Parathyroid adenoma (tissue), 2 donors: ENCODE measurements at regions not wholly inside any gene's neighbourhood (a gene's known extent, or its start where the extent isn't known, plus 50 kb on each side); places are given as distances from the start of the nearest gene placed in this dataset.

Source experiments
- H2AFZ ChIP-seq: fragments of 300-600 bp; sonication (generic); one replicate; pipeline ENCODE4 v1.7.0; 2017; ENCODE audit warnings: antibody characterized with exemption, mild to moderate bottlenecking
- H3K27ac ChIP-seq: fragments of 300-600 bp; sonication (generic); one replicate; pipeline ENCODE4 v1.7.0; 2017
- H3K27me3 ChIP-seq: fragments of 300-600 bp; sonication (generic); one replicate; pipeline ENCODE4 v1.7.0; 2017; ENCODE audit warnings: low read length; ENCODE audit not compliant: control insufficient read depth, insufficient read depth
- H3K36me3 ChIP-seq: fragments of 300-600 bp; sonication (generic); one replicate; pipeline ENCODE4 v1.7.0; 2017; ENCODE audit warnings: low read length; ENCODE audit not compliant: control insufficient read depth, insufficient read depth
- H3K4me1 ChIP-seq: fragments of 300-600 bp; sonication (generic); one replicate; pipeline ENCODE4 v1.7.0; 2017; ENCODE audit warnings: control low read depth
- H3K4me2 ChIP-seq: fragments of 300-600 bp; sonication (generic); one replicate; pipeline ENCODE4 v1.7.0; 2017; ENCODE audit warnings: low read length
- H3K4me3 ChIP-seq: fragments of 300-600 bp; sonication (generic); one replicate; pipeline ENCODE4 v1.7.0; 2017; ENCODE audit warnings: low read depth, low read length
- H3K79me2 ChIP-seq: fragments of 300-600 bp; sonication (generic); one replicate; pipeline ENCODE4 v1.7.0; 2017; ENCODE audit warnings: control low read depth
- H3K9ac ChIP-seq: fragments of 300-600 bp; sonication (generic); one replicate; pipeline ENCODE4 v1.7.0; 2017; ENCODE audit warnings: mild to moderate bottlenecking
- H3K9me3 ChIP-seq: fragments of 300-600 bp; sonication (generic); one replicate; pipeline ENCODE4 v1.7.0; 2017; ENCODE audit warnings: low read length; ENCODE audit not compliant: control insufficient read depth
- TF ChIP-seq, protein P1 (sequence below): fragments of 300-600 bp; sonication (generic); IDR thresholded peaks from one replicate; pipeline ENCODE4 v1.7.0; 2017; ENCODE audit warnings: antibody characterized with exemption, mild to moderate bottlenecking
- donor health status: primary hyperparathyroidism.

- Histone ChIP-seq H3K79me2 (no peaks in the 10 kb centered on the region), H3K4me1 (no peaks in the 10 kb centered on the region)
- TF ChIP-seq, protein P1, sequence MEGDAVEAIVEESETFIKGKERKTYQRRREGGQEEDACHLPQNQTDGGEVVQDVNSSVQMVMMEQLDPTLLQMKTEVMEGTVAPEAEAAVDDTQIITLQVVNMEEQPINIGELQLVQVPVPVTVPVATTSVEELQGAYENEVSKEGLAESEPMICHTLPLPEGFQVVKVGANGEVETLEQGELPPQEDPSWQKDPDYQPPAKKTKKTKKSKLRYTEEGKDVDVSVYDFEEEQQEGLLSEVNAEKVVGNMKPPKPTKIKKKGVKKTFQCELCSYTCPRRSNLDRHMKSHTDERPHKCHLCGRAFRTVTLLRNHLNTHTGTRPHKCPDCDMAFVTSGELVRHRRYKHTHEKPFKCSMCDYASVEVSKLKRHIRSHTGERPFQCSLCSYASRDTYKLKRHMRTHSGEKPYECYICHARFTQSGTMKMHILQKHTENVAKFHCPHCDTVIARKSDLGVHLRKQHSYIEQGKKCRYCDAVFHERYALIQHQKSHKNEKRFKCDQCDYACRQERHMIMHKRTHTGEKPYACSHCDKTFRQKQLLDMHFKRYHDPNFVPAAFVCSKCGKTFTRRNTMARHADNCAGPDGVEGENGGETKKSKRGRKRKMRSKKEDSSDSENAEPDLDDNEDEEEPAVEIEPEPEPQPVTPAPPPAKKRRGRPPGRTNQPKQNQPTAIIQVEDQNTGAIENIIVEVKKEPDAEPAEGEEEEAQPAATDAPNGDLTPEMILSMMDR, result no peak
Measured at GRCh38 chr5:5951953-5952352, 426.4 kb downstream of the MED10 start.

DNA sequence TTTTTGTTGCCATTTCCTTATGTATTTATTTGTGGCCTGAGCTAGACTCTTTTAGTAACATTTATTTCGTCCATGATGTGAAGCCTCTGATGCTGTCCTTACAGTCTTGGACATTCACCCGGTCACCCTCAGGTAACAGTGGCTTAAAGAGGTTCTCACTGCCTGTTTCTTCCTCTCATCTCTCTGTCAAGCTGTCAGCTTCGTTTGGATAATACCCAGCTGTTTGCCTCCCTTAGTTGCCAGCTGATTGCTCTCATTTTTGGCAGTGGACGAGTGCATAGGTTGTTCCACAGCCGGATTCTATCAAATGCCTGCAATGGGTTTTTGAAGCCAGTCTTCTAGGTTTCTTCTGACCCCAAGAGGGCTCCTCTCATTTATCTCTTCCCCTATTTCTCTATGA, 427.7 kb downstream of the MED10 start:
- H3K9me3 ChIP-seq, result no peaks in the 10 kb centered on the region
- no peak overlapping the region for H3K4me3 ChIP-seq
- TF ChIP-seq, protein P1, result no peak
- no peak overlapping the region for H3K27ac ChIP-seq
- no peak overlapping the region for H3K9ac ChIP-seq
- H3K4me1 ChIP-seq, result no peaks in the 10 kb centered on the region
- H3K79me2 ChIP-seq, result no peaks in the 10 kb centered on the region
- no peak overlapping the region for H2AFZ ChIP-seq
- no peaks in the 10 kb centered on the region for H3K36me3 ChIP-seq
- H3K27me3 ChIP-seq, result no peaks in the 10 kb centered on the region
- H3K4me2 ChIP-seq, result no peak overlapping the region

More at GRCh38 chr5:5951953-5952352, 426.4 kb downstream of the MED10 start:
- no peak overlapping the region for H3K4me3 ChIP-seq
- no peak overlapping the region for H2AFZ ChIP-seq
- H3K27ac ChIP-seq, result no peak overlapping the region
- H3K36me3 ChIP-seq, result no peaks in the 10 kb centered on the region
- H3K27me3 ChIP-seq, result no peaks in the 10 kb centered on the region
- no peaks in the 10 kb centered on the region for H3K9me3 ChIP-seq
- no peak overlapping the region for H3K4me2 ChIP-seq
- H3K9ac ChIP-seq, result no peak overlapping the region

DNA sequence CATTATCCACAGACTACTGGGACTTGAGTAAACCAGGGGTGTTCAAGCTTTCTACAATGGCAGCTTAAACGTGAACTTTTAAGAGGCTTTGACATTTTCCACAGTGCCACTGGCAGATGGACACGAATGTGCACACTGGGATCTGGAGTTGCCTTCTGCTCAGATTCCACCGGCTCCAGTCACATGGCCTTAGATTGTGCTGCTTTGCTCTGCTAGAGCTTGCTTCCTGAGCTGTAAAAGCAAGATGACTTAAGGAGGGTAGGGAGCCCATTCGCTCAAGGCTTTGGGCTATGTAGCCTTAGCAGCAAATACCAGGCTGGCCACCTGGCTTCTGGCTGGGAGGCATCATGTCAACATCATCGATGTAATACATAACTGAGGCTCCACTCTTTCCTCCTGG, 436.9 kb downstream of the MED10 start:
- Histone ChIP-seq H3K4me3 (no peak overlapping the region), H3K9me3 (no peaks in the 10 kb centered on the region), H3K79me2 (no peaks in the 10 kb centered on the region), H3K9ac (no peak overlapping the region), H3K27me3 (no peaks in the 10 kb centered on the region), H3K4me1 (no peaks in the 10 kb centered on the region), H3K27ac (no peak overlapping the region), H3K36me3 (no peaks in the 10 kb centered on the region), H2AFZ (no peak overlapping the region), H3K4me2 (no peak overlapping the region)
- TF ChIP-seq, protein P1, result no peak

GRCh38 chr5:5939759-5940370, 438.5 kb downstream of the MED10 start:
- H3K36me3 ChIP-seq, result no peaks in the 10 kb centered on the region
- no peaks in the 10 kb centered on the region for H3K9me3 ChIP-seq
- H3K4me1 ChIP-seq, result no peaks in the 10 kb centered on the region
- no peaks in the 10 kb centered on the region for H3K27me3 ChIP-seq
- no peaks in the 10 kb centered on the region for H3K79me2 ChIP-seq
- H2AFZ ChIP-seq, result no peak overlapping the region
- H3K27ac ChIP-seq, result no peak overlapping the region
- no peak overlapping the region for H3K9ac ChIP-seq
- H3K4me2 ChIP-seq, result no peak overlapping the region
- no peak overlapping the region for H3K4me3 ChIP-seq
- TF ChIP-seq, protein P1, result no peak

DNA sequence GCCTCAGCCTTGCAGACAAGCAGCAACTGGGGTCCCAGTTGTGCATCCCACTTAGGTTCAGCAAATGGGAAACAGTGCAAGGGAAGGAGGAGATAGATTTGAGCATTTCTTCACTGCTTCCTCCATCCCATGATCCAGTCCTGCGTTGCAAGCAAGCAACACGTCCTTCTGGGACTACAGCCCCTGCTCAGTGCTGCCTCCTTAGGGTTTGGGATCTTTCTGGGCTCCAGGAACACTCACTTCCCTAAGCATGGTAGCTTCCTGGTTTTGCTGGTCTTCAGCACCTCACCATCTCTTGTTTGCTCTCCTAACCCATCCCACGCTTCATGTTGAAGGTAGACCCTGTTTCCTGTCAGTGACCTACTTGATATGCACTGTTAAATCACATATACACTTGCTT, 444.7 kb downstream of the MED10 start:
- Histone ChIP-seq H3K4me1 (no peaks in the 10 kb centered on the region), H3K9me3 (no peaks in the 10 kb centered on the region), H3K27ac (no peak overlapping the region), H3K27me3 (no peaks in the 10 kb centered on the region), H3K4me2 (no peak overlapping the region), H2AFZ (no peak overlapping the region), H3K9ac (no peak overlapping the region), H3K79me2 (no peaks in the 10 kb centered on the region), H3K36me3 (no peaks in the 10 kb centered on the region), H3K4me3 (no peak overlapping the region)
- TF ChIP-seq, protein P1, result no peak
